Cardiac septum (tissue), 1 donor: ENCODE measurements at regions not wholly inside any gene's neighbourhood (a gene's known extent, or its start where the extent isn't known, plus 50 kb on each side); places are given as distances from the start of the nearest gene placed in this dataset.

ENCODE experiments used
- DNase-seq: peaks from one replicate; pipeline ENCODE4 v3.0.0-alpha.2; 2020; ENCODE audit warnings: low spot score
- intact Hi-C: fragments of 100-400 bp; cut with DNase I; formaldehyde crosslinking; loops from one replicate; pipeline ENCODE4 v1.14.0; 2022
- donor health status: DM: no; HTN: no; CAD: no.

GRCh38 chr9:78812665-78813064 is 515.7 kb downstream of the PSAT1 start:
- intact Hi-C loops = no loop called here
- DNase-seq = no peak

GRCh38 chr9:78813602-78814180 is 516.8 kb downstream of the PSAT1 start:
- intact Hi-C loops = no loop called here

GRCh38 chr9:78821126-78821822 is 524.3 kb downstream of the PSAT1 start:
- intact Hi-C loops = no loop called here
- DNase-seq = no peak

More at GRCh38 chr9:78813602-78814180, 516.8 kb downstream of the PSAT1 start:
- no peak for DNase-seq

DNA sequence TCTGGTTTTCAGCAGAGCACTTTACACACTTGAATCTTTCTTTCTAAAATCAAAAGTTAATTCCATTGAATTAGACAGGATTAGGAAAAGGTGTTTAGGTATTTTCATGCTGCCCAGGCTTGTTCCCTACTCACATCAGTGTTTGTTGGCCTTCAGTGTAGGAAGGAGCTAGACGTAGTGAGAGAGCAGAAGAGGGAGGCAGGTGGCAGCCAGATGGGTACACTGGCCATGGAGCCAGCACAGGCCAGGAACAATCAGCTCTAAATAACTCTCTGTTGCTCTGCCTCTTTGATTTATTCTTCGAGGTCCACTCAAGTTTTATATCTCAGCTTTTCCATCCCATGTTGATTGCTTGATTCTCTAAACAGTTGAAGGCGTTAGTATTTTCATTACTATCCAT is 529.6 kb downstream of the PSAT1 start:
- DNase-seq = no peak
- intact Hi-C loops = no loop called here

- intact Hi-C loops = no loop called here
- DNase-seq = no peak
Observed at GRCh38 chr9:78828521-78828920, 531.6 kb downstream of the PSAT1 start.

DNA sequence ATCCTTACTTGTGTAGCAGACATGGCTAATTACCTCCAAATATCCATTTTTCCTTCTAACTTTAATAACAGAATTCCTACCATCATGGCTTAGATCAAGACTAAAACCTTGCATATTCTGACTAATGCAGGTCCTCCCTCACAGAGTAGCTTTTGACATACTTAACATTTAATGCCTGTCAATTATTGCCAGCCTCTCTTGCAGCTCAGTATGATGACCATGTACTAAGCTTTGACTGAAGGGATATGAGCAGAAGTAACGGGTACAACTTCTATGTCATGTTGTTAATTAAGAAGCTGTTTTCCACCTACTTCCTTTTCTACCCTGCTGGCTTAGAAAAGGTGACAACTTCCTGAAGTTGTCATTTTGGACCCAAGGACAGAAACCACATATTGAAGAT is 533.4 kb downstream of the PSAT1 start:
- no peak for DNase-seq
- intact Hi-C loops = no loop called here

DNA sequence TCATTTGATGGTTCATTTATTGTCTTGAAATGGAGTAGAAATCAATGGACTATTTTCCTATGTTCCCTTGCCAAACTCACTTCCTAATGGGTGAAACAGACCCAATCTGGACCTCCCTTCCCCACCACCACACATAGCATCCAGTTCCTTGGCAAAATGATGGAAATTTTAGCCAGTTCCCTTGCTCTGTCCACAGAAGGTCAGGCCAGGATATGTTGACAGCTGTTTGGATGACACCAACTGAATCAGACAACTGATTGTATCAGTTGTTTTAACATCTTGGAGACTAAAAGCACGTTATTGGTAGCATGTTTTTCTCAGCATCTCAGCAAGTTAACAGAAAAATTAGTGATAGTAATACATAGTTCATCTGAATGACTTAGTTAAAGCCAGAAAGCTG is 534.8 kb downstream of the PSAT1 start:
- intact Hi-C loops = no loop called here
- DNase-seq = no peak

- intact Hi-C loops = no loop called here
- no peak for DNase-seq
Observed at GRCh38 chr9:78835928-78836450, 539.1 kb downstream of the PSAT1 start.

GRCh38 chr9:78839252-78839651 is 542.3 kb downstream of the PSAT1 start:
- intact Hi-C loops = no loop called here
- DNase-seq = no peak

DNA sequence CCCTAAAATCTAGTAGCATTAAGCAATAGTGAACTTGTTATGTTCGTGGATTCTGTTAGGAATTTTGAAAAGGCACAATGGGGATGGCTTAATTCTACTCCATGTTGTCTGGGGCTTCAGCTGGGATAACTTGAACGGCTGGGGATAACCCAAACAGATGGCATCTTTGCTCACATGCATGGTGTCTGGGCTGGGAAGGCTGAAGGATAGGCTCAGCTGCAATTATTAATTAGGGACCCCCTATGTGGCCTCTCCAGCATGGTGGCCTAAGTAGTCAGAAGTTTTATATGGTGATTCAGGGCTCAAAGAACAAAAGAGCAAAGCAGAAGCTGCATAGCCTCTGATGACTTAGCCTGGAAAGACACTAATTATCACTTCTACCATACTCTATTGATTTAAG is 551.1 kb downstream of the PSAT1 start:
- intact Hi-C loops = no loop called here
- no peak for DNase-seq

- intact Hi-C loops = no loop called here
- no peak for DNase-seq
Observed at GRCh38 chr9:78856144-78856543, 559.2 kb downstream of the PSAT1 start.

DNA sequence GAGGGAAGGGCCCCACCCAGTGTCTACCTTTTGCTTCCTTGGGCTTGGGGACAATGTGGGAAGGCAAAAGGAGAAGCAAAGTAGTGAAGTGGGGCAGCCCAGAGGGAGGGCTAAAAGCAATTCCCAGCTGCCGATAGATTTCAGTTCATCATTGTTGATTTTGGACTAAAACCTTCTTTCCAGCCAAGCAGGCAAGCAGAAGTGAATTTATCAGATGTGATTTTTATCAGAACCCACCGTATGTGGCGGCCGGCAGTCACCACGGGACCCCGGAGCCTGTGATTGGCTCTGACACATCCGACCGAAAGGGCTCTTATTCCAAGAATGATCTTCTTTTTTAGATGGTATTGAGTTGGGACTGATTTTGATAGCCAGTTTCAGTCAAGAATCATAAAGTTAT is 559.9 kb downstream of the PSAT1 start:
- intact Hi-C loops = no loop called here
- no peak for DNase-seq

DNA sequence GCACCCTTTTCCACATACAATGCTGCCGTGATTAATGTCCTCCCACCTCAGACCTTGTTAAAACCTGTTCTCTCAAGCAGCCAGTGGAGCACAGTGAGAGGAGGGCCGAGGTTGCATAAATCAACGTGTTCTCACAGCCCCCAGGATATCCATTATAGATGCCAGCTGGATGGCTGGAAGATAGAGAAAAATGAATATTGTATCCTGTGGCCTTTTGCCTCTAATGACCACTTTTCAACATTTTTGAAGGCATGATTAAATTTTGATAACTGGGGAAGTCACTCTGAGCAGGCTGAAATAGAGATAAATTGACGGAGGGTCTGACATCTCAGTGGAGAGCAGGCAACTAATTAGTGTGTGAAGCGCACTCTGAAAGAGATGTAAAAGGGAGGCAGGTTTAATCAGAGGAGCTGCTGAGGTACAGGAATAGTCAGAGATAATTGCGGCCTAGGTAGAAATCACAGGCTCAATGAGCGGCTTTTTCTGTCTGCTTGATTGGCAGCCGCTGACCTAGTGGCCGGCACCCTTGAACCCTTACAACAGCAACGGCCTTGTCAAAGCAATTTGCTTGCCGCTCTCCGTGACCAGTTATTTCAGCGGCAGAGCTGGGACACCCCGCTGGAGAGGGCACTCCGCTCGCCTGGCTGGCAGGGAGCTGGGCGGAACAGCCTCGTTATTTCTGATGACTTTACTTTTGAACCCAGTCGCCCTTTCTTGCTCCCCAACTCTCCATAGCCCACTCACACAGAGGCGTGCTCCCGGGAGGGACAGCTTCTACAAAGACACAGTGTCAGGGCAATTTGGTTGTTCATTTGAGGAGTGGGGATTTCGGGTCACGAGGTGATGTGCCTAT is 560.7 kb downstream of the PSAT1 start:
- DNase-seq = no peak
- intact Hi-C loops = no loop called here

DNA sequence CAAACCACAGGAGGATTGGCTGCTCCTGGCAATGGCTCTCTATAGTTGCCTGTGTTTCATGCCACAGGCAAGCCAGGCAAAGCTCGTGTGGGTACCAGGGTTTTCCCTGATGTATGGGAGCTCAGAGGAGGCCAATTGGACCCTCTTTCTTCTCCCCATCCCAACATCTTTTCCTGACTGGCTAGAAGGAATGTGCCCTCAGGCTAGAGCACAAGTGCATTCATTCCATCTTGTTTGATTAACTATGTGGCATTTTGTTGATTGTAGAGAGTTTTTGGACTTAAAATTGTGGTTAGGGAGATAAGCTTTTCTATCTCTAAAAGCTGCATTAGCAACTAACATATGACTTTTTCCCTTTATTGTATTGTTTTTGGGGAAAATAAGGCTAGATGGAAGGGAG is 561.3 kb downstream of the PSAT1 start:
- intact Hi-C loops = no loop called here
- no peak for DNase-seq

GRCh38 chr9:78860801-78861475 is 564.0 kb downstream of the PSAT1 start:
- intact Hi-C loops = no loop called here
- no peak for DNase-seq

DNA sequence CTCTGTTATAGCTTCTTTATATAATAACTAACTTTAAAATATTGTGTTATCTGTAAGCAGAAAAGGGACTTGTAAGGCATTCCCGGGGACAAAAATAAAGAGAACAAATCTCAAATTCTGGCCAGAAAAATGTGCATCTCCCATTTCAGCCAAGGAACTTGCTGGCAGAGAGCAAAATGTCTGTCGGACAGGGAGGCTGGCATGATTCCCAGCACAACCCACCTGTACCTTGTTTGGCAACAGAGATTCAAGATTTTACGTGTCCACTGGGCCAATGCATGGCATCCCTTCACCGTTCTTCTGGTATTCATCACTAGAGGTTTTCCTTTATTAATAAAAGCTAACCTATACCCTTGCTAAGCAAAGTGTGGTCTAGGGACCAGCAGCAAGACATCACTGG is 566.6 kb downstream of the PSAT1 start:
- intact Hi-C loops = no loop called here
- no peak for DNase-seq

GRCh38 chr9:78865737-78866136 is 568.8 kb downstream of the PSAT1 start:
- DNase-seq = no peak
- intact Hi-C loops = no loop called here

DNA sequence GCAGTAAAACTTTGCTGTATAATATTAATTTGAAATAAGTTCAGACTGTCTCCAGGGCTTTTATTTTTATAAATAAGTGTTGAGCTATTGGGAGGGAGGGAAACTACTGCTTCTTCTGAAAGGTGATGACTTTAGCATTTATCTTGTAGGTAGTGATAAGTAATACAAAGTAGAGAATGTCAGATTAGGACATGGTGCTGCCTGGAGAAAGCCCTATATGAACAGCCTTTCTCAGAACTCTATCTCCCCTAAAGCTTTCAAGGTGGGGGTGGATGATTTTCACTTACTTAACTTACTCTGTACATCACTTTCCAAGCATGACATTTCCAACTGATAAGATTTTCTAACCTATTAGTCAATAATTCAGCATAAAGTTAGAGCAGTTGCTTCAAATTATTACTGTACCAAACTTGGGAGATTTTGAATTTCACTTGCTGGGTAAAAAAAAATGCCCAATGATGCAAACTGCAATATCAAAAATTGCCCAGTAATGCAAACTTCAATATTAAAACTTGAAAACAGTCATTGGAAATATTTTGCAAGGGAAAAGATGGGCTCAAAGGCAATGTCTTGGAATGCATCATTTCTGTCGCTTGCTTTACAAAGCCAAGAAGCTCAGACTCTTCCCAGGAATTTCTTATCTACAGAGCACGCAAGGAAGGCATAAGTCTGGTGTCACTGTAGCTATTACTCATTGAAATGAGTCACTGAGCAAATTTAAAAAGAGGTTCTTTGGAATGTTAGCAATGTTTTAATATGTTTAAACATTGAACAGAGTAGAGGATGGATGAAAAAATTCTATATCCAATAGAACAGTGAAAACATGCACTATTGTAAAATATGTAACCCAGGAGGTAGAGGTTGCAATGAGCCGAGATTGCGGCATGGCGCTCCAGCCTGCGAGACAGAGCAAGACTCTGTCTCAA is 569.5 kb downstream of the PSAT1 start:
- no peak for DNase-seq
- intact Hi-C loops = no loop called here

DNA sequence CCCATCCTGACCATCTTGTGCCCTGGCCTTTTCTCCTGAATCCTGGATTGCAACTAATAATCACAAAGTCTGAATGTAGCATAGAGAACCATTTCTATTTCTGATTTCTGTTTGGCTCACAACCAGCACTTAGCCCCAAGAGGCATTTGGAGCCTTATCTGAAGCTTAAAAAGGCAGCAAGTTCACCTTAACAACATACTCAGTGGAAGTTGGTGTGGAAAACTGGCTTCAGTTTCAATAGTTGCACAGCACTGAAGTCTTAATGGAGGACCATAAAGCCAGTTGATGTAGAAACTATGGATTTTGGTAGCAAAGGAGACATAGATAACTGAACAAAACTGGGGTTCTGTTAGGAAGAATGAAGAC is 574.1 kb downstream of the PSAT1 start:
- DNase-seq = no peak
- intact Hi-C loops = no loop called here
